NCI-H1092 treated with DMSO at 0.1 percent for 48 hours (cell line): ENCODE measurements at regions not wholly inside any gene's neighbourhood (a gene's known extent, or its start where the extent isn't known, plus 50 kb on each side); places are given as distances from the start of the nearest gene placed in this dataset.
A peak's percentile ranks its signal among the peaks of the same experiment; 100 is the strongest.

Source experiments
- DNase-seq: peaks from one replicate; lab custom pipeline; 2025; lab: John Stamatoyannopoulos, UW

DNA sequence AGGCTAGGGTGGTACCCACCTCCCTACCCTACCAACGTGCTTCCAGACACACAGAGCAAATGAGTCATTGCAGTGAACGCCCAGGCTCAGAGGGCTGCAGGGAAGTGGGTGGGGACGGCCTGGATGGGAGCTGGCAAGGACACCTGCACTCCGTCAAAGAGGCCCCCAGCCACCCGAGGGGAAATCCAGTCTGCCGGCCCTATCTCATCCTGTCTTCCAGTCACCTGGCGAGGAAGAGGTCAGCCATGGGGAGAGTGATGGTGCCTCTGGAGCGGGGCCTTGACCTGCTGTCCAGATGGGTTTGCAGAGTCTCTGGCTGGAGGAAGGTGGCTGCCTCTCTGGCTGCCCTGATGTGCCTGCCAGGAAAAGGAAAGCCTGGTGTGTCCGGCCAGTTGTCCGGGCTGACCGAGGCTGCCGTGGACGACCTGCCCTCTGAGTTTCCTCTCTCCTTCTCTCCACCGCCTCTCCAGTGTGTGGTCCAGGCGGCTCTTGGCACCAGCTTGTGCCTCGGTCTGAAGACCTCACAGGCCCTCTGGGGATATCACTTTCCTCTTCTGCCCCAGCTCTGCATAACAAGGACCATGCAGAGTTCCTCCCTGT lies 209.7 kb upstream of the COPS8 start:
- DNase-seq = no peak

DNA sequence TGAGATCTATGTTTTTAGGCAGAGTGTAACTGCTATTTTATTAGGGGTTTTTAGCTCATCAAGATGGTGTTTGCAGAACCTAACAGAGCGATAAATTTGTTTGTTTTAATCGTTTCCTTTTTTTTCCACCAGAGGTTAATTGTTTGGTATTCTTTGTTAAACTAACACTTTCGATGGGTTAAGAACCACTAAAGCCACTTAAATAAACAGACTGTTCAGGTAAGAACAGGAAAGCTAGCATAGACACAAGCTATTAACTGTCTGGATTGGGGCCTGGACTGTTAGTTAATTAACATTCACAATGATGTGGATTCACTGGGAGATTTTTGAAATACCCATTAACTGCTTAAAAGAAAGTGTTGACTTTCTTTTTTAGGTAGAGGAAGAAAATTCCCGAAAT lies 209.0 kb upstream of the COPS8 start:
- DNase-seq = peak; percentile 89

DNA sequence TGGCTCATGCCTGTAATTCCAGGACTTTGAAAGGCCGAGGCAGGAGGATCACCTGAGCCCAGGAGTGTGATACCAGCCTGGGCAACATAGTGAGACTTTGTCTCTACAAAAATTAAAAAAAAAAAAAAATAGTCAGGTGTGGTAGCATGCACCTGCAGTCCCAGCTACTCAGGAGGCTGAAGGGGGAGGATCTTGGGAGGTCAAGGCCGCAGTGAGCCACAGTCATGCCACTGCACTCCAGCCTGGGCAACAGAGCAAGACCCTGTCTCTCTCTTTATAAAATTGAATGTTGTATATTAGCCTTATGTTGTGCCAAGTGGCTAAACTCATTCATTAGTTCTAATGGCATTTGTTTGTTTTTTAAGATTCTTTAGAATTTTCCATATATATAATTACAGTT lies 207.7 kb upstream of the COPS8 start:
- DNase-seq = no peak

DNA sequence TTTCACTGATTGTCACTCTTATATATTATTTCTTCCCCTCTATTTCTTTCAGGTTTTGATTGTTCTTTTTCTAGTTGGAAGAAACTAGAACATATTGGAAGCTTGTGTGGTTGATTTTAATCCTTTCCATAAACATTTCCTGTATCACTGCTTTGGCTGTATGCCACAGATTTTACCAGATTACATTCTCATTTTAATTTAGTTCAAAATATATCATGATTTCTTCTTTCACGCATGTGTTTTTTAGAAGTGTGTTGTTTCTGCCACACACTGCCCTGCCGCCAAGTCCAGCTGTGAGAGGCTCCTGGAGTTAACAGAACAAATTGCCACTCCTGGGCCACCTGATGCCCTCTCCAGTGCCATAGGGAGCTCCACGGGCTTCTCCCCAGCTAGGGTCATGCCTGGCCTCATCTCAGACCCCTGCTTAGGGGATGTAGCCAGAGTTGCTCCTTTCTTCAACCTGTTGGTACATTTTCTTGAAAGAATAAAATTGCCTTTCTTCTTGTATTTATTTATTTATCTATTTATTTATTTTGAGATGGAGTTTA lies 206.2 kb upstream of the COPS8 start:
- DNase-seq = no peak

DNA sequence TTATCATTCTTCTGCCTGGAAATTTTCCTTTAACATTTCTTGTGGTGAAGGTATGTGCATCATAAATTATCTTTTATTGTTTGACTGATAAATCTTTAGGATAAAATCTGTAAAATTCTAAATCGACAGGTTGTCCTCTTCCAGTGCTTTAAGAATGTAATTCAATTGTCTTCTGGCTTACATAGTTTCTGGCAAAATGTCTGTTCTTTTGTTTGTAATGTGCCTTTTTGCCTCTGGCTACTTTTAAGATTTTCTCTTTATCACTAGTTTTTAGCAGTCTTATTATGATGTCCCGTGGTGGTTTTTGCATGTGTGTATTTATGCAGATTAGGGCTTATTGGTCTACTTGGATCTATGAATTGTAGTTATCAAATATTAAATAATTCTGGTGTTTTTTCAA lies 203.6 kb upstream of the COPS8 start:
- DNase-seq = no peak

DNA sequence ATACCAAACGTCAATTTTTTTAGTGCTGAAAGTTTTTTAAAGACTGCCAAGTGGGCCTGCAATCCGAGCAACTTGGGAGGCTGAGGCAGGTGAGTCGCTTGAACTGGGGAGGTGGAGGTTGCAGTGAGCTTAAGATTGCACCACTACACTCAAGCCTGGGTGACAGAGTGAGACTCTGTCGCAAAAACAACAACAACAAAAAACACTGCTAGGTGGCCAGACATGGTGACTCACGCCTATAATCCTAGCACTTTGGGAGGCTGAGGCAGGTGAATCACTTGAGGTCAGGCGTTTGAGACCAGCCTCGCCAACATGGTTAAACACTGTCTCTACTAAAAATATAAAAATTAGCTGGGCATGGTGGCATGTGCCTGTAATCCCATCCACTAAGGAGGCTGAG lies 202.8 kb upstream of the COPS8 start:
- DNase-seq = no peak

DNA sequence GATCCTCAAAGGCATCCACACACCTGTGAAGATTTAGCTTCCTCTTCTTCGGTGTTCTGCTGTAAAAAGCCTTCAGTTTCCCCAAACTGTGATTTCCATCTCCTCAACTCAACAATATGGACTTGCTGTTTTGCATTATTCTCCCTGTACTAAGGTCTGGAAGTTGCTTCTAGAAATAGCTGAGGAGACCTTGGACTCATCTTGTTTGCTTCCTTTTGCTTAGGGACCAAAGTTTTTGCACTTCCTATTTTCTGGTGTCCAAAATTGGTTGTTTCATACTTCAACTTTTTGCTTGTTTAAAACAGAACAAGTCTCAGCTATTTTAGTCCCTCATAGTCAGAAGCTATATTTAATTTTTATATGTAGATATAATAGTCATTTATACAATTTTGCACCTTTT lies 201.9 kb upstream of the COPS8 start:
- DNase-seq = no peak

DNA sequence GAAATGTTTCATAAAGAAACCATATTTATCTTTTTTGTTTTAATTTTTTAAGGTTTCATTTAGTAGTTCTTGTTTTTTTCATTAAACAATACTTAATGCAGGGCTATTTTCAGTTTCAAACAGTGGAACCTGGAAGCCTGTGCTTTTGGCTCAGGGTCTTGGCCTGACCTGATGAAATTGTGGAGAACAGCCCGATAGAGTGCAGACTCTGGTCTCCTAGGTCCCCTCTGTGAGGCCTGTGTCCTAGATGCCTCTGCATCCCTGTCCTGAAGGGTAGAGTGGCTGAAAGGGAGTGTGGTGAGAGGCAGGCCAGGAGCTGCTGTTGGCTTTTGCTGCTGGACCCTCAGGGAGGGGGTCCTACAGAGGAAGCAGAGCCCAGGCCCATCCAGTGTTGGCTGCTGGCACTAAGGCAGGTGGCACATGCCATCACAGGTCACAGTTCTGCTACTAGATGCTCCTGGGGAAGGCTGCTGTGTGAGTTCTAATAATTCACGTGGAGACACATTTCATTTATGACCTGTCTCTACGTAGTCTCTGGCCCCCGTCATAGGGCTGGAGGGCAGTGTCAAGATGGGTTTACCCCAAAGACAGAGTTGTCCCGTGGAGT lies 201.0 kb upstream of the COPS8 start:
- DNase-seq = no peak

DNA sequence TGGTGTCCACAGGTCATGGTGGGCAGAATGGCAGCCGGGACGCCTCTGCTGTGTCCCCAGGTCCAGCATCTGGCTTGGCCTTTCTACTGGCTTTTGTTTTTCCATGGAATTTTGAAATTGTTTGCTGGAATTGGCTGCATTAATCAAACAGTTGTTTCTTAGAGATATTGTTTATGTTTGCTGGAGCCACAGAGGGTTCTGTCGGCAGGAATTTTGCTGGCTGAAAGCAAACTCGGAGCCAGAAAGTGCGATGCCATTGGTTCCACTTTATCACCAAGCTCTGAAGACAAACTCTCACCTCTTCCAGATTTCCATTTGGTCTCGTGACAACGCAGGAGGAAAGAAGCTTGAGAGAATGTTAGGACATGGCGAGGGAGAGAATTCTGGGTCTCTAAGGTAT lies 199.2 kb upstream of the COPS8 start:
- no peak for DNase-seq

DNA sequence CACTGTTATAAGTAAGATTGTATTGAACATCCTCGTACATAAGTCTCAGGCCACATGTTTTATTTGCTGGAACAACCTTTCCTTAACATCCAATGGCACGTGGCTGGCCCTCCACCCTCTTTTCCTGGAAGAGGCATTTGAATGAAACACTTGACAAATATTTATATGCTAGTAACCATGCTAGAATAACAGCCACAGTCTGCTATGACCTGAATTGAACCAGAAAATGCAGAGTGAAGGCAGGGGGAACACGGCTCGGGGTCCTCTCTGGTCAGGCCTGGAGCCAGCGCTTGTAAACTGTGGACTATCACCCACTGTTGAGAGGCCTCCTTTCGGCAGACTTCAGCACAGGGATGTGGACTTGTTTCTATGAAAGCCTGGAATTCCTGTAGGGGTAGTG lies 198.2 kb upstream of the COPS8 start:
- DNase-seq = no peak

DNA sequence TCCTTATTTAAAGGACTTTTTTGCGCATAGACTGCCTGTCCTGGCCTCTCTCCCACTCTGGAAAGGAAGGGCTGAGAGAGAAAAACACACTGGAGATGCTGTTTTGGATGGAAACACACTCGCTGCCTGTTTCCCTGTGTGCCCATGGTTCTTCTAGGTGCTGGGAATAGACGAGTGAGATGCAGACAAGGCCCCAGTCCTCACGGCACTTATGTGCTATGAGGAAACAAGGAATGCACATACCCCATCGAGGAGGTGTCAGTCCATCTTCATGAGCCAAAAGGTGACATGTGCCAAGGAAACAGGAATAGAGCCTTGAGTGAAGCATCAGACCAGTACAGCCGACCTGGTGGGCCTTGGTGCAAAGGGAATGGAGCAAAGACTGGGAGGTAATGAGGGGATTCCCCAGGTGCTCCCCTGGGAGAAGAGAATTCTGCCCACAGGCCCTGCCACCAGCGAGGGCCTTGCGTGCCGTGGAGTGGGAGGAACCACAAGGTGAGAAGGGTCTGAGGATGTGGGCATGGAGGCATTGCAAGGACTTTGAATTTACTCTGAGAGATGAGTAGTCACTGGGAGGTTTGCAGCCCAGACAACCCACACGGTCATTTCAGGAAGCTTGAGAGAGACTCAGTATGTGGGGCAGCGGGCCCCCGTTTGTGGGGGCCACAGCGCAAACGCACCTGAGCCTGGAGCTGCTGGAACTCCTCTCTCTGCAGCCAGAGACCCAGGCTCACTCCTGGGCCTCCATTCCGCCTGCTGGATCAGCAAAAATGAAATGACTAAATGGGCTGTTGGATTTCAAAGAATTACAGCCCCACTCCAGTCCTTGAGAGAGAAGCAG lies 197.5 kb upstream of the COPS8 start:
- DNase-seq = no peak

DNA sequence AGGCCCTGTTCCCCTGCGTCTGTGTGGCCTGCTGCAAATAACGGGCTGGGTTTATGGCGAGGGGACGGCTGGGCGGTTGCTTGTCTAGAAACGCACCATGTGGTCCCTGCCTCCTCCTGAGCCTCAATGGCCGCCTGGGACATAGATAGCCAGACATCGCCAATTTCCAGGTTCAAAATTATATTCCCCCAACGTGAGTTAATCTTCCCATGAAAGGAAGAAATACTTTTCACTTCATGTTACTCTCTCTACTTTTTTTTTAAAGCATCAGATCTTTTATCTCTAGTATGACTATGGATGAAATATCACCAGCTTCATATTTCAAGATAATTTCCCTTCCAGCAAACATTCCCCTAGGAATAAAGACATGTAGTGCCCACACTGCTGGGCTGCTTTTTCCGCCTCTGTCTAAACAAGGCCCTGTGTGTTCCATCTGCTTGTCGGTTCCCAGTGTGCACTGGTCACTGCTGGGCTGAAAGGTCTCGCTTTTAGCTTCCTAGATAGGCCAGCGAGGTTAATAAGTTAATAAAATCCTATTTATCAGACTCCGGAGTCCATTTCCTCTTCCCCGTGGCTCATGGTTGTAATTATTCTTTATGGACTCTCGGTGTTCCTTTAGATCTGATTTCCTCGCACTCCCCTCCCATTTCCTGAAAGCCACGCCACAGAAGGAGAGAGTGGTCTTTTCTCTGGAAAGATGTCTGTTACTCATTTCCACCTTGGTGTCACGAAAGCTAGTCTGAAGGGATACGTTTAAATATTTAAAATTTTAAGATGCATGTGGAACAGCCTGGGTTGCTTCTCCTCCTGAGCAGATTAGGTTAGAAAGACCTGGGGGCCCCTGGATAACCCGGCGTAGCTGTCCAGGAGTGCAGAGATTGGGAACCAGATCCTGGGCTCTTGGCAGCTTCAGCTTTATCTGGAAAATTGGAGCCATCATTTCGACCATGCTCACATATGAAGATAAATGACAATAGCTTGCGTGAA lies 196.6 kb upstream of the COPS8 start:
- no peak for DNase-seq

DNA sequence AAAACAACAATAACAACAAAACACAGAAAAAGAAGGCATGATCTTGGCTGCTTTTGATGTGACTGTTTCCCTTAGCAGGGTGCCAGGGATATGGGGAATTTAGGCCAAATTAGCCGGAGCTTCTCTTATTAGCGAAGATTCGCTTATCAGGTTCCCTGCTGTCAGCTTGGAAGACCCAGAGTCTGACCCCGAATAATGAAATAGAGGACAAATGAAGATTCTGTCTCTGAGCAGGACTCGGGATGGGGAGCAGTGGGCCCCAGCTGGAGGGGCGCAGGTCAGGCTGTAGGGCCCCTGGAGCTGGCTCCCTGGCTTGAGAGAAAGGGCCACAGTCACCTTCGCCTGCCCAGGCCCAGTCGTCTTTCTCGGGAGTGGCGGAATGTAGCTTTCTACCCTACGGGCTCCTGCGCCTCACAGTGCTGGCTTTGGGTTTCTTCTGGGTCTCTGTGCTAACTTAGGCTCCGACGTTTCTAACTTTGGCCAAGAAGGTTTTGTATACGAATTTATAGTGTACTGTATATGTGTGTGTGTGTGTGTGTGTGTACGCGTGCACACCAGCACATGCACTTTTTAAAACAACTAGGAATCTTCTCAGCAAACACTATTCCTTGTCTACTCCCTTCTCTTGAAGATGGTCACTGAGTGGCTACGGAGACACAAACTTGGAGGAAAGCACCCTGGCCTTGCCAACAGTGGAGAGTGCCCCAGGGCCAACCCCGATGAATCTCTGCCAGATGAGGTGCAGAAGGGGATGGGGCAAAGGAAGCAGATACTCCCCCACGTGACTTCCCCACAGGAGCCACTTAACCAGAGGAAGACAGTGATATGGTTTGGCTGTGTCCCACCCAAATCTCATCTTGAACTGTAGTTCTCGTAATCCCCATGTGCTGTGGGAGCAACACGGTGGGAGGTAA lies 195.6 kb upstream of the COPS8 start:
- DNase-seq = no peak

DNA sequence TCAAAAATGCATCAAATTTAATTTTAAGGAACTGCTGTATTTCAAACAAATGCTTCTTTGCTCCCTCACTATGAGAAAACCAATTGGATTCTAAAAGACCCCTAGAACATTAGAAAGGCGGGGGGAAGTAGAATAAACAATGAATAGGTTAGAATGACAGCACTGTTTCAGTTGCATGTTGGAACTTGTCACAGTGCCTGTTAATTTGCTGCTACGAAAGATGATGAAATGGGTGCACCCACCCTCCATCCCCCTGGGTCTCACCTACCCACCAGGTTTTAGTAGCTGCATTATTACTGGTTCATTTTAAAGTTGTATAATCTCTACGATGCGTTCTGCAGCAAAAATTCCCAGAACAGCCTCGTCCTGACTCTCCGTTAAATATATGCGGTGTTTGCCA lies 193.0 kb upstream of the COPS8 start:
- DNase-seq = no peak

DNA sequence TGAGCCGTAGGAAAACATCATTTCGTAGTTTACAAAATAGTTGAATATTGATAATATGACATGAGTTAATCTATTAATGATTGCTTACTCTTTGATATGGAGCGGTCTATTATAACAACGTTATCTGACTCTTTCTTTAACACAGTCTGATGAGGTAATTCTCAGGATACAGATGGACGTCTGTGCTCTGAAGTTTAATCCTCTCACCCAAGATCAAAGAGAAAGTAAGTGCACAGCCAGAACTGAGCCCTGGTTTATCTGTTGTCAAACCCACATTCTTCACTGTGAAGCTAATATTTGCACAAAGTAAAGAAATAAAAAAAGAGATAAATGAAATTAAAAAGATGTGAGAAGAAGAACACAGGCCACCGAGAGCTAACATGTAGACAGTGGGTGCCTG lies 190.9 kb upstream of the COPS8 start:
- DNase-seq = no peak

DNA sequence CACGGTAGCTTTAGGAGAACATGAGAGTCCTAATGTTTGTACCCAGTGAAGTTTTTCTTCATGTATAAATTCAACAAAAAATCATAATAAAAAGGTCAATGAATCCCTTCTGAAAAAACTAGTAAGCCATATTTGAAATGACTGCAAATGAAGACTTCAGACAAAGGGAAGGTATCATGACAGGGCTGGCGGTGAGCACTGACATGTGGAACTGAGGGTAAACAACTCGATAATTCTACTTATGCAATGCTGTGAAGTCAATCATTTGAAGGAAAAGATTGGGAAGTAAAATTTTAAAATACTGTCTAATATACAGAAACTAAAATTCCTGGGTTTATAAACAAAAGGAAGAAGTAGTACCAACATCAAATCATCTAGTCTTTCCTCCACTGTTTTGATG lies 190.2 kb upstream of the COPS8 start:
- DNase-seq = no peak

DNA sequence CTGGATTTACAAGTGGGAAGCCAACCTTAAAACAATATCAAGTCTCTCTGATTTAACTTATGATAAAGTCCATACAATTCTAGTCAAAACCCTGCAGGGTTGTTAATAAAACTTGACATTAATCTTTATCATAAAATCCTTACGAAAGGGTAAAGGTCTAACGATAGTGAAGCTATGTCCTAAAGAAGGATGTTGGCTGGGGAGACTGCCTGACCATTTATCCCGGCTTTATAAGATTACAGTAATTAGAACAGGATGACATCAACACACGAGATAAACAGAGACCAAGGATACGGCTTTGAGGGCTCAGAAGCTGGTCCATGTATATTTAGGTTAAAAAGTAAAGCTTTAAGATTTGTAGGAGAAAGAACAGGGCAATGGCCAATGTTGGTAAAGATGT lies 189.0 kb upstream of the COPS8 start:
- no peak for DNase-seq

DNA sequence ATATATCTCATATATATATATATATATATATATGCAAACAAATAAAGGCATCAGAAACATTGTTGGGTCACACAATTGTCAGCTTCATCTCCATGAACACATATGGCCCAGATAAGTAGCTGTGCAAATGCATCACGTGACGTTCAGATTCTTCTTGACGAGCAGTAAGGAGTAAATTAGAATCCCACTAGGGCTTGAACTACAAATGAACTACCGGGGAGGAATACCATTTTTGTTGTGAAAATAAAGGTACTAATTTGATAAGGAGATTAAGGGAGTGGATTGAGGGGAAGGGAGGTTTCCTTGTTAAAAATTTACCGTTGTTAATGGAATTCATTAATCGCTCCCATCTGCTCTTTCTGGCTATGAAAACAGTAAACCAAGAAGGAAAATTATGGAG lies 186.5 kb upstream of the COPS8 start:
- no peak for DNase-seq

DNA sequence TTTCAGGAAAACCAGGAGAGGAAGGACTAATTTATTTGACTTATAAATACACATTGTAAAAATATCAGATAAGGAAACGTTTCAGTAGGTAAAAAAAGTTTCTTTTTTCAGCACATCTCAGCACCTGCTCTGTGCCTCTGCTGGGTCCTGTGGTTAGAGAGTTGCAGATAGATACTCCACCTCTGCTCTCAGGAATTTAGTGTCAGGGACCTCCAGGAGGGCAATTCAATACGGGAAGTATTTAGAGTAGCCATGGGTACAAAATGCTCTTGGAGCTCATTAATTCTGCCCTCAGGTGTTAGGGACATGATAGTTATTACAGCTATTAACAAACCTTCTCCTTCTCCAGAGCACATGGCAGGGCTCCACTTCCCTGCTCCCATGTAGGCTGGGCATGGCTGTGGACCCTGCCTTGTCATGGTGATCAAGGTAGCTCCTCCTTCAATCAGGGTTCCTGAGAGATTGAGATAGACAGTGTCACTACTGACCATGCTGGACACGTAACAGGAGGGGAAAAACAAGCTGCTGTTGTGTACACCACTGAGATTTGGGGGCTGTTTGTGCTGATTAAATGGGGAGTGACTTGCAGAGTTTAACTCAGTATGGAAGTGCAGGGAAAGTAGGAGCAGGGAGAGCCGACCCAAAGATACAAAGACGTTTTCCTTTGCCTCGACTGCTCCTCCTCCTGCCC lies 185.6 kb upstream of the COPS8 start:
- no peak for DNase-seq

DNA sequence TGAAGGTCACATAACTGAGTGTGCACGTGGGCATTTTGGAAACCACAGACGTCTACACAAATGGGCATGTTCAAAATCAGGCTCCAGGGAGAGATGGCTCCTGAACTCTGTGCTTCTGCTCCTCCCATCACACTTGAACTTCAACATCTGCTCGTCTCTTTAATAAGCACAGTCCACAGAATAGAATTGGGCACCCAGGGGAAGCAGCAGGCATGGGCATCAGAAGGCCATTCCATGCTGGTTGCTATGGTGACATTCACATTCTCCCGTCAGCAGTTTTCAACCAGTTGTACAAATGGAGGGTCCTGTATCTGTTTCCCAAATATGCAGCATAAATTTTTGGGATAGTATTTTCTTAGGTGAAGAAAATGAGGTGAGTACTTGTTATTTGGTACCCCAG lies 183.7 kb upstream of the COPS8 start:
- DNase-seq = no peak
